PC-3 (cell line): ENCODE measurements at regions not wholly inside any gene's neighbourhood (a gene's known extent, or its start where the extent isn't known, plus 50 kb on each side); places are given as distances from the start of the nearest gene placed in this dataset.

Source experiments
- ATAC-seq: fragments of 200-7000 bp; cut with Tn5 transposase; 2 replicates; pipeline ENCODE4 v1.9.1; 2020; ENCODE audit warnings: mild to moderate bottlenecking, moderate library complexity
- BruUV-seq: library from RNA; stranded (reverse); fragments of 400-500 nt; replicated peaks from 2 replicates; lab custom pipeline; 2021; lab: Mats Ljungman, UMichigan
- CTCF ChIA-PET: fragments of 300-600 bp; sonication (Branson Sonifier 250); formaldehyde crosslinking; loops from one replicate; lab custom pipeline; 2022; ENCODE audit warnings: antibody characterized with exemption; lab: Charles Lee
- POLR2A ChIA-PET: fragments of 300-600 bp; sonication (Branson Sonifier 250); formaldehyde crosslinking; loops from one replicate; lab custom pipeline; 2022; ENCODE audit warnings: antibody characterized with exemption; ENCODE audit not compliant: unreplicated experiment; lab: Charles Lee
- DNase-seq: peaks from one replicate; pipeline ENCODE4 v3.0.0-alpha.2; 2015
- H2AFZ ChIP-seq: fragments of 300-600 bp; sonication (generic); 2 replicates; pipeline ENCODE4 v1.6.0; 2016; ENCODE audit warnings: antibody characterized with exemption, low read length
- H3F3A ChIP-seq: fragments of 300-600 bp; sonication (generic); one replicate; pipeline ENCODE4 v1.6.0; 2017; ENCODE audit warnings: antibody characterized with exemption, low read length, control low read depth, mild to moderate bottlenecking; ENCODE audit not compliant: unreplicated experiment
- H3K27ac ChIP-seq: fragments of 300-600 bp; sonication (generic); 2 replicates; pipeline ENCODE4 v1.5.1; 2016; ENCODE audit warnings: mild to moderate bottlenecking, low read length
- H3K27me3 ChIP-seq: fragments of 300-600 bp; sonication (generic); 2 replicates; pipeline ENCODE4 v1.6.1; 2016; ENCODE audit warnings: low read length, mixed read lengths
- H3K36me3 ChIP-seq: fragments of 300-600 bp; sonication (generic); 2 replicates; pipeline ENCODE4 v1.6.1; 2016; ENCODE audit warnings: low read depth, mixed run types, low read length, mixed read lengths
- H3K4me1 ChIP-seq: fragments of 300-600 bp; sonication (generic); 2 replicates; pipeline ENCODE4 v1.5.1; 2016; ENCODE audit warnings: low read length; ENCODE audit not compliant: insufficient read depth
- H3K4me2 ChIP-seq: fragments of 300-600 bp; sonication (generic); 2 replicates; pipeline ENCODE4 v1.6.0; 2016; ENCODE audit warnings: low read length
- H3K4me3 ChIP-seq: fragments of 300-600 bp; sonication (generic); 2 replicates; pipeline ENCODE4 v1.5.1; 2016; ENCODE audit warnings: mild to moderate bottlenecking, low read length, mixed read lengths
- H3K79me2 ChIP-seq: fragments of 300-600 bp; sonication (generic); 2 replicates; pipeline ENCODE4 v1.6.1; 2017; ENCODE audit warnings: low read length, mixed read lengths
- H3K9ac ChIP-seq: fragments of 300-600 bp; sonication (generic); 2 replicates; pipeline ENCODE4 v1.6.0; 2016; ENCODE audit warnings: mild to moderate bottlenecking, low read length
- H3K9me2 ChIP-seq: fragments of 300-600 bp; sonication (generic); replicated peaks from 2 replicates; pipeline ENCODE4 v1.6.1; 2016; ENCODE audit warnings: mixed run types, low read length, mixed read lengths
- H3K9me3 ChIP-seq: fragments of 300-600 bp; sonication (generic); 2 replicates; pipeline ENCODE4 v1.6.1; 2016; ENCODE audit warnings: low read length, mixed read lengths
- H4K20me1 ChIP-seq: fragments of 300-600 bp; sonication (generic); 2 replicates; pipeline ENCODE4 v1.6.1; 2016; ENCODE audit warnings: low read length, mixed read lengths
- CTCF ChIP-seq: fragments of 300-600 bp; sonication (generic); conservative IDR thresholded peaks from 2 replicates; pipeline ENCODE4 v1.5.1; 2017; ENCODE audit warnings: antibody characterized with exemption, low read depth, mild to moderate bottlenecking, low read length
- EZH2 ChIP-seq: fragments of 300-600 bp; sonication (generic); IDR thresholded peaks from one replicate; pipeline ENCODE4 v1.6.1; 2017; ENCODE audit warnings: antibody characterized with exemption, mild to moderate bottlenecking, low read length; ENCODE audit not compliant: unreplicated experiment
- EZH2phosphoT487 ChIP-seq: fragments of 300-600 bp; sonication (generic); IDR thresholded peaks from 2 replicates; pipeline ENCODE4 v1.6.1; 2018; ENCODE audit warnings: mild to moderate bottlenecking, antibody characterized with exemption, low read length, borderline replicate concordance
- intact Hi-C: fragments of 100-400 bp; cut with micrococcal nuclease; formaldehyde crosslinking; loops from 2 replicates; pipeline ENCODE4 v1.9.0; 2023

GRCh38 chr2:2621855-2622254 is 290.8 kb upstream of the MYT1L start:
- Histone ChIP-seq H3K79me2 (no peaks in the 10 kb centered on the region), H3K4me1 (no peaks in the 10 kb centered on the region), H3K4me2 (no peak overlapping the region), H3K27ac (no peak overlapping the region), H4K20me1 (no peaks in the 10 kb centered on the region), H3F3A (no peaks in the 10 kb centered on the region), H3K9ac (no peak overlapping the region), H3K9me2 (no peaks in the 10 kb centered on the region), H2AFZ (no peak overlapping the region), H3K9me3 (no peaks in the 10 kb centered on the region), H3K36me3 (no peaks in the 10 kb centered on the region), H3K27me3 (peaks cover 25% of the 10 kb centered on the region; the same call in 1 of the 2 replicates), H3K4me3 (no peak overlapping the region)
- ChIA-PET POLR2A (no interaction called here), CTCF (no interaction called here)
- DNase-seq (no peak), ATAC-seq (no peak)
- intact Hi-C loops = no loop called here
- TF ChIP-seq EZH2 (no peak), EZH2phosphoT487 (no peak), CTCF (no peak)
- BruUV-seq = no TSS peak

- ChIA-PET POLR2A (no interaction called here), CTCF (no interaction called here)
- no TSS peak for BruUV-seq
- Histone ChIP-seq H3K79me2 (no peaks in the 10 kb centered on the region), H3K4me2 (no peak overlapping the region), H3K4me1 (no peaks in the 10 kb centered on the region), H3K36me3 (no peaks in the 10 kb centered on the region), H3F3A (no peaks in the 10 kb centered on the region), H3K9me2 (no peaks in the 10 kb centered on the region), H3K9me3 (no peaks in the 10 kb centered on the region), H3K27ac (no peak overlapping the region), H3K4me3 (no peak overlapping the region), H3K27me3 (peaks cover 16% of the 10 kb centered on the region; the same call in 1 of the 2 replicates), H2AFZ (no peak overlapping the region), H4K20me1 (no peaks in the 10 kb centered on the region), H3K9ac (no peak overlapping the region)
- ATAC-seq (no peak), DNase-seq (no peak)
- intact Hi-C loops = no loop called here
- TF ChIP-seq EZH2 = no peak
- no peak for TF ChIP-seq CTCF
- TF ChIP-seq EZH2phosphoT487 = no peak
These were observed 289.5 kb upstream of the MYT1L start for GRCh38 chr2:2620604-2621003.

GRCh38 chr2:2619995-2620394 is 288.9 kb upstream of the MYT1L start:
- H3K9me3 ChIP-seq = no peaks in the 10 kb centered on the region
- BruUV-seq = no TSS peak
- DNase-seq = no peak
- H3K9me2 ChIP-seq = no peaks in the 10 kb centered on the region
- H3K27ac ChIP-seq = no peak overlapping the region
- H3F3A ChIP-seq = no peaks in the 10 kb centered on the region
- H3K27me3 ChIP-seq = peaks cover 16% of the 10 kb centered on the region; the same call in 1 of the 2 replicates
- H2AFZ ChIP-seq = no peak overlapping the region
- no peak overlapping the region for H3K4me3 ChIP-seq
- no peak for ATAC-seq
- intact Hi-C loops = no loop called here
- no peak overlapping the region for H3K9ac ChIP-seq
- no peaks in the 10 kb centered on the region for H3K79me2 ChIP-seq
- H3K36me3 ChIP-seq = no peaks in the 10 kb centered on the region
- H3K4me1 ChIP-seq = no peaks in the 10 kb centered on the region
- no peak for TF ChIP-seq EZH2phosphoT487
- no peak for TF ChIP-seq CTCF
- no peak for TF ChIP-seq EZH2
- CTCF ChIA-PET = no interaction called here
- POLR2A ChIA-PET = no interaction called here
- no peak overlapping the region for H3K4me2 ChIP-seq
- no peaks in the 10 kb centered on the region for H4K20me1 ChIP-seq
